ENCODE measurements at regions not wholly inside any gene's neighbourhood (a gene's known extent, or its start where the extent isn't known, plus 50 kb on each side); places are given as distances from the start of the nearest gene placed in this dataset.

GRCh38 chr13:85186356-85187045, 612.7 kb downstream of the SLITRK6 start:
- Histone ChIP-seq H3K9me1 (ENCODE audit: insufficient read depth, low read length) (no peaks in the 10 kb centered on the region), H2BK5ac (ENCODE audit: low read depth, low read length, poor library complexity, severe bottlenecking) (no peak overlapping the region), H3K4me3 (ENCODE audit: insufficient read depth, low read depth, low read length) (no peak overlapping the region), H3K4me1 (ENCODE audit: control insufficient read depth, insufficient read depth, low read length) (no peaks in the 10 kb centered on the region), H3K36me3 (ENCODE audit: control insufficient read depth, insufficient read depth, low read length) (no peaks in the 10 kb centered on the region), H3K79me1 (ENCODE audit: low read depth in 1 of 2, low read length in 2 of 2) (no peaks in the 10 kb centered on the region), H2AFZ (replicated peaks; ENCODE audit: low read length, poor library complexity) (no peak overlapping the region), H4K5ac (ENCODE audit: low read depth, low read length) (no peak overlapping the region), H4K20me1 (ENCODE audit: insufficient read depth, low read length) (no peaks in the 10 kb centered on the region), H3K23ac (ENCODE audit: low read depth, low read length) (no peak overlapping the region), H3K9me3 (ENCODE audit: control insufficient read depth, insufficient read depth, low read length) (no peaks in the 10 kb centered on the region), H3K14ac (replicated peaks; ENCODE audit: low read depth, low read length) (no peak overlapping the region), H3K4me2 (ENCODE audit: low read depth, low read length) (no peak overlapping the region), H3K27ac (ENCODE audit: insufficient read depth, low read length) (no peak overlapping the region), H3K18ac (ENCODE audit: low read depth, low read length) (no peak overlapping the region), H3K27me3 (ENCODE audit: control insufficient read depth, insufficient read depth, low read length) (no peaks in the 10 kb centered on the region), H2BK120ac (ENCODE audit: low read depth, low read length) (no peak overlapping the region), H2AK9ac (replicated peaks; ENCODE audit: low read depth, low read length, poor library complexity) (no peak overlapping the region), H3K9ac (ENCODE audit: low read depth, low read length) (no peak overlapping the region), H2BK15ac (ENCODE audit: low read depth, low read length) (no peak overlapping the region), H2AK5ac (ENCODE audit: low read depth, low read length) (no peak overlapping the region), H4K8ac (ENCODE audit: low read depth in 2 of 2, low read length in 2 of 2) (no peak overlapping the region), H4K91ac (ENCODE audit: insufficient read depth, low read depth, low read length) (no peak overlapping the region), H3K4ac (ENCODE audit: low read depth, low read length) (no peak overlapping the region), H2BK20ac (ENCODE audit: low read depth, low read length) (no peak overlapping the region), H3K56ac (ENCODE audit: extremely low read depth, insufficient read depth, low read length) (no peak overlapping the region)
- POLR2A ChIA-PET (ENCODE audit: unreplicated experiment) = no interaction called here
- intact Hi-C loops (cut with micrococcal nuclease) = no loop called here
- in situ Hi-C loops (cut with MboI; ENCODE audit: low sequenced_read_pairs) = no loop called here
- no TSS peak for BruUV-seq (replicated peaks)
- dilution Hi-C loops (cut with HindIII; ENCODE audit: low sequenced_read_pairs, unreplicated experiment) = no loop called here
- ATAC-seq (ENCODE audit: low read depth) = no peak
- CTCF ChIA-PET = interaction anchor here (0.6 kb wide), 1 partner anchor 254 kb away, joined by 3 read pairs; no protein-coding TSS in a partner anchor
- WGBS, 2 experiments (ENCODE audit: extremely low coverage in 2 of 2, insufficient read length in 1 of 2) = no CpG with 5 or more reads among the region's 2 CpGs
- no peak for TF ChIP-seq MAFK (IDR thresholded peaks at IDR 0.05; ENCODE audit: low read depth, low read length)
- no peak for DNase-seq

All from IMR-90 (cell line).